Right lobe of liver (tissue), 6 donors: ENCODE measurements at regions not wholly inside any gene's neighbourhood (a gene's known extent, or its start where the extent isn't known, plus 50 kb on each side); places are given as distances from the start of the nearest gene placed in this dataset.
A peak's percentile ranks its signal among the peaks of the same experiment; 100 is the strongest.
"Not testable (repeated sequence)": the region's sequence is repeated elsewhere in the genome, so short reads cannot be mapped to it uniquely, and the experiment has no call there.

Experiments used
- ATAC-seq, 4 donors: fragments of 200-7000 bp; cut with Tn5 transposase; one replicate each; pipeline ENCODE4 v1.9.1; 2020; ENCODE audit warnings: mild to moderate bottlenecking in 4 of 4, moderate library complexity in 4 of 4
- DNase-seq, 3 donors: peaks; one replicate each; pipeline ENCODE4 v3.0.0-alpha.2; 2020
- H3K27ac ChIP-seq, 3 donors: fragments of 200-600 bp; one replicate each; pipeline ENCODE4 v1.8.0; 2022
- H3K27me3 ChIP-seq, 2 donors: fragments of 200-600 bp; one replicate each; pipeline ENCODE4 v1.8.0; 2022
- H3K36me3 ChIP-seq, 4 donors: fragments of 200-600 bp; sonication (generic) in 1 of 4; one replicate each; pipeline versions ENCODE4 v1.5.1 to v1.8.0; 2017 to 2022; ENCODE audit warnings: control low read depth in 1 of 4
- H3K4me1 ChIP-seq, 4 donors: fragments of 200-600 bp; sonication (generic) in 1 of 4; one replicate each; pipeline versions ENCODE4 v1.5.1 to v1.8.0; 2017 to 2022; ENCODE audit warnings: control low read depth in 1 of 4
- H3K4me3 ChIP-seq, 3 donors: fragments of 200-600 bp; one replicate each; pipeline ENCODE4 v1.8.0; 2022
- H3K9me3 ChIP-seq, 4 donors: fragments of 200-600 bp; sonication (generic) in 1 of 4; one replicate each; pipeline versions ENCODE4 v1.5.1 to v1.8.0; 2017 to 2022; ENCODE audit warnings: control low read depth in 1 of 4
- POLR2A ChIP-seq: fragments of 450-650 bp; IDR thresholded peaks from one replicate; pipeline ENCODE4 v1.6.1; 2017; ENCODE audit warnings: antibody characterized with exemption, mild to moderate bottlenecking
- WGBS: methylation state at CpG from one replicate; pipeline ENCODE4 v1.1.6; 2018; ENCODE audit warnings: low coverage, low lambda C conversion rate; ENCODE audit not compliant: insufficient coverage; ENCODE audit errors: missing lambda C conversion rate; 5-methylcytosine and 5-hydroxymethylcytosine counted together
- intact Hi-C, 2 donors: fragments of 100-400 bp; cut with DNase I; formaldehyde crosslinking; loops; one replicate each; pipeline versions ENCODE4 v1.11.2 to v1.14.1; 2022
- TF ChIP-seq, protein P1 (sequence below), 4 donors: fragments of 200-600 bp in 3 of 4; fragments of 450-650 bp in 1 of 4; IDR thresholded peaks; one replicate each; pipeline versions ENCODE4 v1.5.1 to v1.8.0; 2016 to 2022; ENCODE audit warnings: antibody characterized with exemption in 4 of 4, mild to moderate bottlenecking in 2 of 4
- donor health status: DM: no; HTN: yes; CAD: no.
- donor health status: DM: no; HTN: no; CAD: no.
- donor health status: DM: no; HTN: no; CAD: no.
- donor health status: DM: no; HTN: yes; CAD: no.
- donor health status: DM: no; HTN: yes; CAD: no.

- no peaks in the 10 kb centered on the region for H3K36me3 ChIP-seq
- no peak overlapping the region for H3K27ac ChIP-seq
- peaks cover 0 to under 1% of the 10 kb centered on the region in 2 donors for H3K27me3 ChIP-seq
- 49% methylated on average over 4 of the region's 4 CpGs for WGBS
- ATAC-seq (no peak), DNase-seq (no peak)
- no peaks in the 10 kb centered on the region for H3K4me1 ChIP-seq
- intact Hi-C loops, result no loop called here
- H3K9me3 ChIP-seq, result no peaks in the 10 kb centered on the region
- H3K4me3 ChIP-seq, result no peak overlapping the region
- TF ChIP-seq, protein P1, sequence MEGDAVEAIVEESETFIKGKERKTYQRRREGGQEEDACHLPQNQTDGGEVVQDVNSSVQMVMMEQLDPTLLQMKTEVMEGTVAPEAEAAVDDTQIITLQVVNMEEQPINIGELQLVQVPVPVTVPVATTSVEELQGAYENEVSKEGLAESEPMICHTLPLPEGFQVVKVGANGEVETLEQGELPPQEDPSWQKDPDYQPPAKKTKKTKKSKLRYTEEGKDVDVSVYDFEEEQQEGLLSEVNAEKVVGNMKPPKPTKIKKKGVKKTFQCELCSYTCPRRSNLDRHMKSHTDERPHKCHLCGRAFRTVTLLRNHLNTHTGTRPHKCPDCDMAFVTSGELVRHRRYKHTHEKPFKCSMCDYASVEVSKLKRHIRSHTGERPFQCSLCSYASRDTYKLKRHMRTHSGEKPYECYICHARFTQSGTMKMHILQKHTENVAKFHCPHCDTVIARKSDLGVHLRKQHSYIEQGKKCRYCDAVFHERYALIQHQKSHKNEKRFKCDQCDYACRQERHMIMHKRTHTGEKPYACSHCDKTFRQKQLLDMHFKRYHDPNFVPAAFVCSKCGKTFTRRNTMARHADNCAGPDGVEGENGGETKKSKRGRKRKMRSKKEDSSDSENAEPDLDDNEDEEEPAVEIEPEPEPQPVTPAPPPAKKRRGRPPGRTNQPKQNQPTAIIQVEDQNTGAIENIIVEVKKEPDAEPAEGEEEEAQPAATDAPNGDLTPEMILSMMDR (IDR thresholded peaks at IDR 0.05), result no peak
- TF ChIP-seq POLR2A, result no peak
Observed at GRCh38 chrX:131650637-131651410, 107.0 kb downstream of the OR13H1 start.

DNA sequence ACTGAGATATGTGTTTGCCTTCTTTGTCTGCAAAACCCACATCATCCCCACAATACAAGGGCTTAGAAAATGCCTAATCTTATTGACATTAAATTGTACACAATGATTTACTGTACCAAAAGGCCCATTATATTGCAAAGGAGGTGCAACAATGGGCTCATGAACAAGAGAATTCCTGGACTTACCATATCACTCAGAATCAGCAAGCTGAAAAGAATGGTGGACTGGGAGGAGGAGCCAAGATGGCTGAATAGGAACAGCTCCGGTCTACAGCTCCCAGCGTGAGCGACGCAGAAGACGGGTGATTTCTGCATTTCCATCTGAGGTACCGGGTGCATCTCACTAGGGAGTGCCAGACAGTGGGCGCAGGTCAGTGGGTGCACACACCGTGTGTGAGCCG, 119.9 kb downstream of the OR13H1 start:
- H3K27ac ChIP-seq, H3K4me1 ChIP-seq, H3K4me3 ChIP-seq, H3K36me3 ChIP-seq, H3K9me3 ChIP-seq, H3K27me3 ChIP-seq, DNase-seq, intact Hi-C loops, ATAC-seq: not testable (repeated sequence)
- 100% methylated on average over 5 of the region's 9 CpGs for WGBS

- intact Hi-C loops, result no loop called here
- Histone ChIP-seq H3K27ac (no peak overlapping the region), H3K27me3 (peaks cover 0 to 6% of the 10 kb centered on the region in 2 donors), H3K4me3 (no peak overlapping the region), H3K9me3 (no peaks in the 10 kb centered on the region), H3K36me3 (no peaks in the 10 kb centered on the region), H3K4me1 (no peaks in the 10 kb centered on the region)
- no CpG with 5 or more reads among the region's 2 CpGs for WGBS
- TF ChIP-seq POLR2A, result no peak
- TF ChIP-seq, protein P1 (IDR thresholded peaks at IDR 0.05), result no peak
- ATAC-seq, result peak in 1 of 4 donors; percentile 32
- no peak for DNase-seq
Observed at GRCh38 chrX:131671735-131672134, 127.9 kb downstream of the OR13H1 start.

DNA sequence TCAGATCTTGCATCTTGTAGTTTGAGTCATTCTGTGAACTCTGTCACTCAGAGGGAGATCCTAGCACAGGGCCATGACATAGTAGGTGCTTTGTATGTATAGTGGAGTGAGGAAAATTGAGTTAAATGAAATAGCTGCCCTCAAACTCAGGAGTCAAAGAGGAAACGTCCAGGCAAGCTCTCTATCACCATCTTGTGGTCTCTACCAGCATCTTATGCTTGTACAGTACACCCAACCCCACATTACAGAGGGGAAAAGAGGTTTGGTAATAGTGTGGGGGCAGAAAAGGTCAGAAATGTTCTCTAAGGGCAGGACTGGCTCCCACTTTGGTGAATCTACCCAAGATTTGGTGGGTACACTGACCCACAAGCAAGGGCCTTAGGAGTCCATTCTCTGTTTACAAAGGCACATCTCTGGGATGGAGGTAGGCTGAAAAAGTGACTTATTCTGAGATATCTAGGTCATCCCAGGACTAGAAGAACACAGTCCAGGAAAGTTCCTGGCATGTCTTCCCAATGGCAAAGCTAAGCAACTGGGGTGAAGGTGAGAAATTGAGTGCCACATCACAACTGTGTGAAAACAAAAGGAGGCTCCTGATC, 131.8 kb downstream of the OR13H1 start:
- no peak for DNase-seq
- Histone ChIP-seq H3K9me3 (no peaks in the 10 kb centered on the region), H3K4me1 (no peaks in the 10 kb centered on the region), H3K4me3 (no peak overlapping the region), H3K27me3 (peaks cover 0 to 6% of the 10 kb centered on the region in 2 donors), H3K27ac (no peak overlapping the region), H3K36me3 (no peaks in the 10 kb centered on the region)
- 0% methylated on average over 1 of the region's 1 CpG for WGBS
- intact Hi-C loops, result no loop called here
- ATAC-seq, result peak in 3 of 4 donors; percentile 44 to 65 (median 51)
- TF ChIP-seq, protein P1 (IDR thresholded peaks at IDR 0.05), result peak; percentile 32 to 53 (median 47)
- no peak for TF ChIP-seq POLR2A
